A673 (cell line): ENCODE measurements at regions not wholly inside any gene's neighbourhood (a gene's known extent, or its start where the extent isn't known, plus 50 kb on each side); places are given as distances from the start of the nearest gene placed in this dataset.

ENCODE experiments used
- CTCF ChIP-seq: fragments of 300-800, 200-600 bp; sonication (generic); conservative IDR thresholded peaks from 2 replicates; pipeline ENCODE4 v1.5.1; 2017; ENCODE audit warnings: low read depth, mild to moderate bottlenecking, antibody characterized with exemption, low read length, moderate library complexity, mixed read lengths
- EZH2 ChIP-seq: fragments of 200-600 bp; sonication (generic); IDR thresholded peaks from 2 replicates; pipeline ENCODE4 v1.6.1; 2017; ENCODE audit warnings: borderline replicate concordance, low read depth, mild to moderate bottlenecking, mixed read lengths, antibody characterized with exemption, low read length; ENCODE audit not compliant: poor library complexity, severe bottlenecking

GRCh38 chr3:82416830-82417229, 655.4 kb upstream of the GBE1 start:
- TF ChIP-seq CTCF, result no peak
- TF ChIP-seq EZH2, result no peak
